ENCODE measurements at regions not wholly inside any gene's neighbourhood (a gene's known extent, or its start where the extent isn't known, plus 50 kb on each side); places are given as distances from the start of the nearest gene placed in this dataset.
"Not testable (repeated sequence)": the region's sequence is repeated elsewhere in the genome, so short reads cannot be mapped to it uniquely, and the experiment has no call there.

DNA sequence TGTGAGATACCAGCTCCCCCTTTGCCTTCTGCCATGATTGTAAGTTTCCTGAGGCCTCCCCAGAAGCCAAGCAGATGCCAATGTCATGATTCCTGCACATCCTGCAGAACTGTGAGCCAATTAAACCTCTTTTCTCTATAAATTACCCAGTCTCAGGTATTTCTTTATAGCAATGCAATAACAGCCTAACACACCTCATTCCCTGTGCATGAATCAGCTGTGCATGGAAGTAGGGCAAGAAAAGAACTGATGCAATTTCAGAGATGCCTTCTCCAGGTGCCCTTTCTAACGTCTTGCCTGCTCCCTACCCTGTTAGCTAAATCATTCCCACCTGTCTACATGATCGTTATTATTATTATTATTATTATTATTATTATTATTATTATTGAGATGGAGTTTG lies 230.9 kb downstream of the RAB11FIP2 start:
- TF ChIP-seq, protein P1, sequence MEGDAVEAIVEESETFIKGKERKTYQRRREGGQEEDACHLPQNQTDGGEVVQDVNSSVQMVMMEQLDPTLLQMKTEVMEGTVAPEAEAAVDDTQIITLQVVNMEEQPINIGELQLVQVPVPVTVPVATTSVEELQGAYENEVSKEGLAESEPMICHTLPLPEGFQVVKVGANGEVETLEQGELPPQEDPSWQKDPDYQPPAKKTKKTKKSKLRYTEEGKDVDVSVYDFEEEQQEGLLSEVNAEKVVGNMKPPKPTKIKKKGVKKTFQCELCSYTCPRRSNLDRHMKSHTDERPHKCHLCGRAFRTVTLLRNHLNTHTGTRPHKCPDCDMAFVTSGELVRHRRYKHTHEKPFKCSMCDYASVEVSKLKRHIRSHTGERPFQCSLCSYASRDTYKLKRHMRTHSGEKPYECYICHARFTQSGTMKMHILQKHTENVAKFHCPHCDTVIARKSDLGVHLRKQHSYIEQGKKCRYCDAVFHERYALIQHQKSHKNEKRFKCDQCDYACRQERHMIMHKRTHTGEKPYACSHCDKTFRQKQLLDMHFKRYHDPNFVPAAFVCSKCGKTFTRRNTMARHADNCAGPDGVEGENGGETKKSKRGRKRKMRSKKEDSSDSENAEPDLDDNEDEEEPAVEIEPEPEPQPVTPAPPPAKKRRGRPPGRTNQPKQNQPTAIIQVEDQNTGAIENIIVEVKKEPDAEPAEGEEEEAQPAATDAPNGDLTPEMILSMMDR (IDR thresholded peaks at IDR 0.05), result not testable (repeated sequence)
- TF ChIP-seq POLR2A (IDR thresholded peaks at IDR 0.05), result not testable (repeated sequence)

Measured in testis (tissue), 2 donors.